Upper lobe of left lung (tissue), 6 donors: ENCODE measurements at regions not wholly inside any gene's neighbourhood (a gene's known extent, or its start where the extent isn't known, plus 50 kb on each side); places are given as distances from the start of the nearest gene placed in this dataset.

Experiments
- ATAC-seq, 2 donors: fragments of 200-7000 bp; cut with Tn5 transposase; one replicate each; pipeline ENCODE4 v1.9.1; 2022; ENCODE audit warnings: mild to moderate bottlenecking in 2 of 2, moderate library complexity in 2 of 2; ENCODE audit not compliant: low FRiP score in 2 of 2
- DNase-seq, 2 donors: peaks; one replicate each; pipeline ENCODE4 v3.0.0-alpha.2; 2019 to 2020
- H3K27ac ChIP-seq, 4 donors: fragments of 200-600 bp; sonication (generic); one replicate each; pipeline ENCODE4 v1.5.1; 2016 to 2019
- H3K27me3 ChIP-seq, 4 donors: fragments of 200-600 bp; sonication (generic); one replicate each; pipeline ENCODE4 v1.5.1; 2017 to 2019
- H3K36me3 ChIP-seq, 4 donors: fragments of 200-600 bp; sonication (generic); one replicate each; pipeline ENCODE4 v1.5.1; 2016 to 2019
- H3K4me1 ChIP-seq, 4 donors: fragments of 200-600 bp; sonication (generic); one replicate each; pipeline ENCODE4 v1.5.1; 2018 to 2019
- H3K4me3 ChIP-seq, 4 donors: fragments of 200-600 bp; sonication (generic); one replicate each; pipeline ENCODE4 v1.5.1; 2017 to 2019; ENCODE audit warnings: mild to moderate bottlenecking in 2 of 4, moderate library complexity in 1 of 4
- H3K9me3 ChIP-seq, 4 donors: fragments of 200-600 bp; sonication (generic); one replicate each; pipeline ENCODE4 v1.5.1; 2018 to 2019
- CTCF ChIP-seq, 6 experiments: fragments of 450-650 bp in 4 of 6; fragments of 200-600 bp in 2 of 6; sonication (generic) in 2 of 6; IDR thresholded peaks; one replicate each; pipeline ENCODE4 v1.5.1; 2016 to 2019; ENCODE audit warnings: antibody characterized with exemption in 6 of 6
- EP300 ChIP-seq, 4 donors: sonication (generic); formaldehyde crosslinking; IDR thresholded peaks; one replicate each; pipeline ENCODE4 v1.5.1; 2017; ENCODE audit warnings: antibody characterized with exemption in 4 of 4, control low read depth in 2 of 4
- POLR2A ChIP-seq, 4 donors: fragments of 450-650 bp; IDR thresholded peaks; one replicate each; pipeline ENCODE4 v1.5.1; 2016 to 2017; ENCODE audit warnings: antibody characterized with exemption in 4 of 4, mild to moderate bottlenecking in 2 of 4
- POLR2AphosphoS5 ChIP-seq, 2 donors: sonication (generic); formaldehyde crosslinking; IDR thresholded peaks; one replicate each; pipeline ENCODE4 v1.5.1; 2017; ENCODE audit warnings: antibody characterized with exemption in 2 of 2
- WGBS, 2 donors: methylation state at CpG; one replicate each; pipeline ENCODE4 v1.1.5; 2017 to 2018; 5-methylcytosine and 5-hydroxymethylcytosine counted together
- donor health status: DM: no; HTN: no; CAD: no; lungs with moderate emphysema.
- donor health status: DM: no; HTN: yes; CAD: no; lungs with severe emphysema.

GRCh38 chr12:23228101-23228500, 603.1 kb downstream of the ETNK1 start:
- Histone ChIP-seq H3K4me1 (no peaks in the 10 kb centered on the region), H3K36me3 (no peaks in the 10 kb centered on the region), H3K27me3 (no peaks in the 10 kb centered on the region), H3K4me3 (no peak overlapping the region), H3K27ac (no peak overlapping the region), H3K9me3 (no peaks in the 10 kb centered on the region)
- no peak for ATAC-seq
- no peak for TF ChIP-seq POLR2AphosphoS5 (IDR thresholded peaks at IDR 0.05)
- TF ChIP-seq POLR2A (IDR thresholded peaks at IDR 0.05) = no peak
- TF ChIP-seq CTCF (IDR thresholded peaks at IDR 0.05) = no peak
- no peak for TF ChIP-seq EP300 (IDR thresholded peaks at IDR 0.05)
- DNase-seq = no peak
- 60 to 68% methylated on average over 2 of the region's 2 CpGs for WGBS, 2 donors

- Histone ChIP-seq H3K4me3 (no peak overlapping the region), H3K27me3 (no peaks in the 10 kb centered on the region), H3K36me3 (no peaks in the 10 kb centered on the region), H3K4me1 (no peaks in the 10 kb centered on the region), H3K9me3 (no peaks in the 10 kb centered on the region), H3K27ac (no peak overlapping the region)
- 68 to 74% methylated on average over 2 of the region's 2 CpGs for WGBS, 2 donors
- DNase-seq (no peak), ATAC-seq (no peak)
- no peak for TF ChIP-seq POLR2AphosphoS5 (IDR thresholded peaks at IDR 0.05)
- TF ChIP-seq CTCF (IDR thresholded peaks at IDR 0.05) = no peak
- TF ChIP-seq POLR2A (IDR thresholded peaks at IDR 0.05) = no peak
- no peak for TF ChIP-seq EP300 (IDR thresholded peaks at IDR 0.05)
Measured at GRCh38 chr12:23230899-23231298, 605.9 kb downstream of the ETNK1 start.

DNA sequence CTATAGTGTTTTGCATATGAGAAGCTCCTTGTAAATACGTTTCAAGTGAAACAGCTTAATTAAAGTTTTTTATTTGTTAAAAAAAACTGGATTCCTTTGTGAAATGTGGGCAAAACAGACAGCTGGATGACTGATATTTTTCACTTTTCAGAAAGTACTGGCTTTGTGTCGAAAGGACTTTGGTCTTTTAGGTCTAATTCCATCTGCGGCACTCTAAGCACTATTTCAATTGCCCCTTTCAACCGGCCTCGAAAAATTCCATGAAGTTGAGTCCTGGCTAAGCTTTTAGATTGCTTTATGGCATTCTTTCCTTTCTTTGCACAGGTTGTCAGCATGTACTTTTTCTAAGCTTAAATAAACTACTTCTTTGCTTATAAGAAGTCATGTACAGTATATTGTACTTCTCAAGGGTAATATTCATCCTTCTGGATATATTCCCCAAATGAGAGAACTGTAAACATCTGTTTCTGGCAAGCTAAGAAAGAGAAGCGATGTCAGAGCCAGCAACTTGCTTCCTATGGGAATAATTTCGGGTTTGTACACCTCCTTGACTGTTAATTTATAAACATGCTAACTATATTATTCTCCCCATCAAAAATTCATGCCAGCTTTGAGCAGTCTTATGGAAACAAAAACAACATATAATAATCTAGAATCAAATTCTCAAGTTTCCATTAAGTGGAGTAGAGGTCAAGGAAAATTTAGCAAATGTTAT, 611.3 kb downstream of the ETNK1 start:
- ATAC-seq (no peak), DNase-seq (no peak)
- H3K9me3 ChIP-seq = no peaks in the 10 kb centered on the region
- no peaks in the 10 kb centered on the region for H3K36me3 ChIP-seq
- WGBS, 2 donors = 62 to 70% methylated on average over 7 of the region's 7 CpGs
- H3K27me3 ChIP-seq = no peaks in the 10 kb centered on the region
- no peak overlapping the region for H3K27ac ChIP-seq
- H3K4me1 ChIP-seq = no peaks in the 10 kb centered on the region
- no peak overlapping the region for H3K4me3 ChIP-seq
- TF ChIP-seq EP300 (IDR thresholded peaks at IDR 0.05) (no peak), POLR2AphosphoS5 (IDR thresholded peaks at IDR 0.05) (no peak)

- no peak overlapping the region for H3K4me3 ChIP-seq
- 88 to 93% methylated on average over 1 of the region's 1 CpG for WGBS, 2 donors
- no peak for TF ChIP-seq POLR2AphosphoS5 (IDR thresholded peaks at IDR 0.05)
- no peak for TF ChIP-seq CTCF (IDR thresholded peaks at IDR 0.05)
- no peak for TF ChIP-seq EP300 (IDR thresholded peaks at IDR 0.05)
- TF ChIP-seq POLR2A (IDR thresholded peaks at IDR 0.05) = no peak
- no peak overlapping the region for H3K27ac ChIP-seq
- DNase-seq (no peak), ATAC-seq (no peak)
- no peaks in the 10 kb centered on the region for H3K4me1 ChIP-seq
- no peaks in the 10 kb centered on the region for H3K27me3 ChIP-seq
- no peaks in the 10 kb centered on the region for H3K36me3 ChIP-seq
- H3K9me3 ChIP-seq = no peaks in the 10 kb centered on the region
Measured at GRCh38 chr12:23236811-23237210, 611.8 kb downstream of the ETNK1 start.

GRCh38 chr12:23238190-23238589, 613.2 kb downstream of the ETNK1 start:
- Histone ChIP-seq H3K36me3 (no peaks in the 10 kb centered on the region), H3K27ac (no peak overlapping the region), H3K4me3 (no peak overlapping the region), H3K9me3 (no peaks in the 10 kb centered on the region), H3K4me1 (no peaks in the 10 kb centered on the region), H3K27me3 (no peaks in the 10 kb centered on the region)
- 57 to 63% methylated on average over 3 of the region's 3 CpGs for WGBS, 2 donors
- ATAC-seq (no peak), DNase-seq (no peak)
- no peak for TF ChIP-seq POLR2A (IDR thresholded peaks at IDR 0.05)
- no peak for TF ChIP-seq POLR2AphosphoS5 (IDR thresholded peaks at IDR 0.05)
- no peak for TF ChIP-seq EP300 (IDR thresholded peaks at IDR 0.05)
- TF ChIP-seq CTCF (IDR thresholded peaks at IDR 0.05) = no peak
